ENCODE measurements at regions not wholly inside any gene's neighbourhood (a gene's known extent, or its start where the extent isn't known, plus 50 kb on each side); places are given as distances from the start of the nearest gene placed in this dataset.
"Not testable (repeated sequence)": the region's sequence is repeated elsewhere in the genome, so short reads cannot be mapped to it uniquely, and the experiment has no call there.

DNA sequence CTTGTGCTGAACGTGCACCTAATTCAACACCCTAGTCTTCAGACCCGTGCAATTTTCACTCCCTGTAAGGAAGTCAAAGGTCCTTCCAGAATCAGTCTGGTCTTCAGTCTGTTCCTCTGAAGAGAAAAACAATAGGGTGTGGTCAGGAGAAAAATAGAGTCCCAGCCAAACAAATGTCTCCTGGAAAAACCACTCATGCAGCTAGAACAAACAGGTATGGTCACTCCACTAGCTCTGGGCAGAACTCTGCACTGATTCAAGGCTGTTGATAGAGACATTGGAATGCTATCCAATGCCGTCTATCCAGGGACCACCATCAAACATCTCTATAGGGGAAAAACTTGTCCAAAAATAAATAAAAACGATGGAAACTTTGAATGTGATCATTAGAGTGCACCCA lies 81.8 kb upstream of the MAP3K1 start:
- DNase-seq (ENCODE audit: low read depth in 4 of 4, low spot score in 2 of 4): no peak

DNA sequence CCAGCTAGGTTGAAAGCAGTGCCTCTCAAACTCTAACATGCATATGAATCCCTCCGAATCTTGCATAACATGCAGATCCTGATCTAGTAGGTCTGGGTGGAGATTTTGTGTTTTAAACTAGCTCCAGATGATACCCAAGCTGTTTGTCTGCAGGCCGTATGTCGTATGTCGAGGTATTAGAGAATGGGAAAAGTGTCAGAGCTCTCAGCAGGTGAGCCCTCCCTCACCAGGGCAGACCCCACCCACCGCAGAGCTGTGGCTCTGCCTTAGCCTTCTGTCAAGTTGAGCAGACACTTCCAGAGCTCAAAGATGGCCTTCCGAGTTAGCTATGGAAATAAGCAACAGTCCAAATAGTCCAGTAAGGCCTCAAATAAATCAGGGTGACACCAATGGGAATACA lies 83.2 kb upstream of the MAP3K1 start:
- no peak for DNase-seq (ENCODE audit: low read depth in 4 of 4, low spot score in 2 of 4)

DNA sequence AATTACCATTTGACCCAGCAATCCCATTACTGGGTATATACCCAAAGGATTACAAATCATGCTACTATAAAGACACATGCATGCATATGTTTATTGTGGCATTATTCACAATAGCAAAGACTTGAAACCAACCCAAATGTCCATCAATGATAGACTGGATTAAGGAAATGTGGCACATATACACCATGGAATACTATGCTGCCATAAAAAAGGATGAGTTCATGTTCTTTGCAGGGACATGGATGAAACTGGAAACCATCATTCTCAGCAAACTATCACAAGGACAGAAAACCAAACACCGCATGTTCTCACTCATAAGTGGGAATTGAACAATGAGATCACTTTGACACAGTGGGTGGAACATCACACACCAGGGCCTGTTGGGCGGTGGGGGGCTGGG lies 83.9 kb upstream of the MAP3K1 start:
- DNase-seq (ENCODE audit: low read depth in 4 of 4, low spot score in 2 of 4): not testable (repeated sequence)

DNA sequence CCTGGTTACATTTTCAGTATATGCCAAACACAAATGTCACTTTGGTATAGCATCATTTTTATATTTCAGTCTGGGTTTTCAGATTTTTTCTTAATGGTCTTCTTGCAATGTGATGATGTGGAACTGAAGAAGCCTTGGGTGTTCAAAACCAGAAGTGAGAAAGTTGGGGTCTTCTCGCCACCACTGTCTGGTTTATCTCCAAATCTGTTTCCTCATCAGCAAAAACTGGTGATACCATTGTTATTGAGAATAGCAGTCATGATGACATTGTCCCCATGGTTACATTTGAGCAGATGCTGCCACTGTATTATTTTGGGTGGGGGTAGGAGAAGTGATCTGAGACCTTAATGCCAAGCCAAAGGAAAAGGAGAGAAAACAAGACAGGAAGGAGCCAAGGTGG lies 85.9 kb upstream of the MAP3K1 start:
- DNase-seq (ENCODE audit: low read depth in 4 of 4, low spot score in 2 of 4): no peak

DNA sequence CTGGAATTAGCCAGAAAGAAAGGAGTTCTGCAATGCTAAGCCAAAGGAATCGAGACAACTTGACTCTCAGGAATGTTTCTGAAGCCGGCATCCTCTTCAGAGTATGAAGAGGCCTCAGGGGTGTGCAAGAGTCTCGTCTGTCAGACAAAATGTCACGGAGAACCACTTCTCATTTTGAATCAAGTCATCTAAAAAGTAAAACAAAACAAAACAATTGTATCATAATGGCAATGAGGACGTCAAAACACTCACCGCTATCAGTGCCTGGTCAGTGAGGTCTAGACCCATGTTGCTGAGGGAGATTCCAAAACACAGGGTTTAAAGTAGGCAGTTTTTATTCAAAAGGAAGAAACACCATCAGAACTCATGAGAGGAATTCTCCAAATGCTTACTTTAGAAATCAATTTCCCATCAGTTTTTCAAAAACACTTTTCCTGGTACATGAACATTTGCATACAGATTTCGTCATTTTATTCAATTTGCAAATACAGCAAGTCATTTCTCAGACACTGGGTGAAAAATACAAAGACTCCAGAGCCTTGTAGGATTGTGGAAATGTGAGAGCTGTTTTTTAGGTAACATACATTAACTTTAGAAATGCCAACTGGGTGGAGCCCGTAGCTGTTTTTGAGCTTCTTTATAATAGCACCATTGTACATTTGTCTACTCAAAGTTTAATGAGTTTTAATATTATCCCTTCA lies 89.5 kb upstream of the MAP3K1 start:
- no peak for DNase-seq (ENCODE audit: low read depth in 4 of 4, low spot score in 2 of 4)

DNA sequence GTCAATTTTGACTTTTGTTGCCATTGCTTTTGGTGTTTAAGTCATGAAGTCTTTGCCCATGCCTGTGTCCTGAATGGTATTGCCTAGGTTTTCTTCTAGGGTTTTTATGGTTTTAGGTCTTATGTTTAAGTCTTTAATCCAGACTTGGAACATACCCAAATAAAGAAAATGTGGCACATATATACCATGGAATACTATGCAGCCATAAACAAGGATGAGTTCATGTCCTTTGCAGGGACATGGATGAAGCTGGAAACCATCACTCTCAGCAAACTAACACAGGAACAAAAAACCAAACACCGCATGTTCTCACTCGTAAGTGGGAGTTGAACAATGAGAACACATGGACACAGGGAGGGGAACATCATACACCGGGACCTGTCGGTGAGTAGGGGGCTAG lies 90.5 kb upstream of the MAP3K1 start:
- not testable (repeated sequence) for DNase-seq (ENCODE audit: low read depth in 4 of 4, low spot score in 2 of 4)

DNA sequence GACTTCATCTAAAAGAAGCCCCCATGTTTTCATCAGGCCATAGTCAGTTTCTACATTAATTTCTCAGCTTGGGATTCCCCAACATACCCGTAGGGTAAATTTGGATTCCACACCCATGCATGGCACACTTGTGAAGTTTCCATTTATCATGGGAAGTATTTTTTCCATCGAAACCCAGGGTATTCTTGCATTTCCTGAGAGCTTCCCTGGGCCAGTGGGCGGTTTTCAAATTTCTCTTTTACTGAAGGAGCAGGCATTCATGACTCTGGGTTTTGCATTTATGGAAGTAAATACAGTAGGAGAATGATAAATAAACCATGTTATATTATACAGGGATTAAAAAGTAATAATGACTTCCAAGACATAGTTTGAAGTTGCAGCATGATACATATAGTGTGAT lies 93.0 kb upstream of the MAP3K1 start:
- DNase-seq (ENCODE audit: low read depth in 4 of 4, low spot score in 2 of 4): no peak

DNA sequence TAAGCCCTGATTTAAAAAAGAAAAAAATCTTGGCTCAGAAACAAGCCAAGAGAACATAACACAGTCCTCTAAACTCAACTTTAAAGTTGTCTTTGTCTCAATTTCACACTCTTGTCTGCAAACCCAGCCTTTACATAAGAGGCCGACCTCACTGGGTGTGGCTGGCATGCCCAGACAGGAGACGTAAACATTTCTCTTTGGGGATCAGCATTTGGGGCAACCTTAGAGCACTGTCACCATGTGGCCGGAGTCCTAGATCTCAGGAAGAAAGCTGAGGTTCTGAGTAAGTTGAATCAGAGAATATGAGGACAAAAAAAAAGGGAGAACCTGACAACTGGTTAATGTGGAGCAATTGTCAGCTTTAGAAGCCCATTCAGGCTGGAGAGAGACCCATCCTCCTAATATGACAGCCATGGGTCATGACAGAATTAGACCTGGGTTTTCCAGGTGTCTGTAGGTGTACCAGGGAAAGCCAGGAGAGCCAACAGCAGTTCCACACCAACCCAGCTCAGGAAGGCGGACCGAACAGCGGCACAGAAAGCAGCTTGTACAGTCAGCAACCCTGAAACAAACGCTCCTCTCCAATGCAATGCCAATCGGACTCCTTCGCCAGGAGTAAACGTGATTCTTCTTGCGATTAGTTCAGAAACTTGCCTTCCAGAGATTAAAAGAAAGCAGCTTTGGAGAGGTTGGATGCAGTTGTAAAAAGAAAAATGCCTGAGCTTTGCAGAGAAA lies 97.9 kb upstream of the MAP3K1 start:
- no peak for DNase-seq (ENCODE audit: low read depth in 4 of 4, low spot score in 2 of 4)

DNA sequence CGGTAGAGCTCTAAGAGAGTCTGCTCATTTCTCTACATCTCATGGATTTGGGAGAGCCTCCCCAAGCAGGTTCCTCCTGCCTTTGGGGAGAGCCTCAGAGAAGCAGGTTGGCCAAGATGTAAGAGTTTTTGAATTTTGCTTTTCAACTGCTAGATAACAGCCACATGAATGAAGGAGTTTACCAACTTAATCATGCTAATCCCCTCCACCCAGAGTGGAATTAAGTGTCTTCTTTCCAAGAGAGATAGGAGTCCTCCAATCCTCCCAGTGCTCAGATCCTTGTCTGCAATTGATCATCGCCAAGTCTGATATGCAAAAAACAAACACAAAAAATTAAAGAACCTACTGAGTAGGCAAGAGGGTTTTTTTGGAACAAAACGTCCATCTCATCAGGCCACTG lies 99.4 kb upstream of the MAP3K1 start:
- no peak for DNase-seq (ENCODE audit: low read depth in 4 of 4, low spot score in 2 of 4)

DNA sequence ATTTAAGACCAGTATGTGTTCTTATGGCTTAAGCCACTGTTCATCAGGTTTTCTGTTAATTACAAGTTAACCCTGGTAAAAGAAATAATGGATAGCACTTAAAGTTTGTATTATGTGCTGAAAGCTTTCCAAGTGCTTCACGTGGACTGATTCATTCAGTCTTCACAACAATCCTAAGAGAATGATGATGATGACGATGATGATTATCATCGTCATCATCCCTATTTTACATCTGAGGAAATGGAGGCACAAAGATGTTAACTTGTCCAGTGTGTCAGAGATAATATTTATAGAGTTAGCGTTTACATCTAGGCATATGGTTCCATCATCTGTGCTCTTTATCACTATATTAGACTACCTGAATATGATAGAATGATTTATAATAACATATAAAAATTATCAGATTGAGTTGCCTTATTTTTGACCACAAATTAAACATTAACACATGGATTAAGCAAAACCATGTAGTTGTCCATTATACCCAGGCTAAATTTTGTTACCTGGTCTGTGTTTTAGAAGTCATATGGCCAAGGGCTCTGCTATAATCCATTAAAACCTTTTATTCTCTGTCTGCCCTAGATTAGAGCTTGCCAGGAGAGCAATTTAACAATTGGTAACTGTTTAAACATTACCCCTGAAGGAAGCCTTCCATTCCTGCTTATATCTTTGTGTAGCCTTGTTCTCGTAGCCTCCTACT lies 102.3 kb upstream of the MAP3K1 start:
- no peak for DNase-seq (ENCODE audit: low read depth in 4 of 4, low spot score in 2 of 4)

DNA sequence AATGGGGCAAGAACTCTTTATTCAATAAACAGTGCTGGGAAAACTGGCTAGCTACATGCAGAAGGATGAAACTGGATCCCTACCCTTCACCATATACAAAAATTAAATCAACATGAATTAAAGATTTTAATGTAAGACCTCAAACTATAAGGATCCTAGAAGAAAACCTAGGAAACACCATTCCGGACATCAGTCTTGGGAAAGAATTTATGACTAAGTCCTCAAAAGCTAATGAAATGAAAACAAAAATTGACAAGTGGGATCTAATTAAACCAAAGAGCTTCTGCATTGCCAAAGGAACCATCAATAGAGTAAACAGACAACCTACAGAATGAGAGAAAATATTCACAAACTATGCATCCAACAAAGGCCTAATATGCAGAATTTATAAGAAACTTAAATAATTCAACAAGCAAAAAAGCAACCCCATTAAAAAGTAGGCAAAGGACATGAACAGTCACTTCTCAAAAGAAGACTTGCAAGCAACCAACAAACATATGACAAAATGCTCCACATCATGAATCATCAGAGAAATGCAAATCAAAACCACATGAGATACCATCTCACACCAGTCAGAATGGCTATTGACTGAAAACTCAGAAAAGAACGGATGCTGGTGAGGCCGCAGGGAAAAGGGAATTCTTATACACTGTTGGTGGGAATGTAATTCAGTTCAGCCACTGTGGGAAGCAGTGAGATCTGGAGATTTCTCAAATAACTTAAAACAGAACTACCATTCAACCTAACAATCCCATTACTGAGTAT lies 104.3 kb upstream of the MAP3K1 start:
- no peak for DNase-seq (ENCODE audit: low read depth in 4 of 4, low spot score in 2 of 4)

DNA sequence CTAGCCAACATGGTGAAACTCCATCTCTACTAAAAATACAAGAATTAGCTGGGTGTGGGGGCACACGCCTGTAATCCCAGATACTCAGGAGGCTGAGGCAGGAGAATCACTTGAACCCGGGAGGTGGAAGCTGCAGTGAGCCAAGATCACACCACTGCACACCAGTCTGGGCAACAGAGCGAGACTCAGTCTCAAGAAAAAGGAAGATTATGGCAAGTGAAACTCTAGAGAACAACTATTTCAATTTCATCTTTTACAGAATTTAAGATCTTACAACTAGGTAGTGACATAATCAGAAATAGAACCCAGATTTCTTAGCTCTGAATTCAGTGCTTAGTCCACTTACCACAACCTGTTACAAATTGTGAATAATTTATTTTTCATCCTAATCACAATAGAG lies 108.8 kb upstream of the MAP3K1 start:
- no peak for DNase-seq (ENCODE audit: low read depth in 4 of 4, low spot score in 2 of 4)

DNA sequence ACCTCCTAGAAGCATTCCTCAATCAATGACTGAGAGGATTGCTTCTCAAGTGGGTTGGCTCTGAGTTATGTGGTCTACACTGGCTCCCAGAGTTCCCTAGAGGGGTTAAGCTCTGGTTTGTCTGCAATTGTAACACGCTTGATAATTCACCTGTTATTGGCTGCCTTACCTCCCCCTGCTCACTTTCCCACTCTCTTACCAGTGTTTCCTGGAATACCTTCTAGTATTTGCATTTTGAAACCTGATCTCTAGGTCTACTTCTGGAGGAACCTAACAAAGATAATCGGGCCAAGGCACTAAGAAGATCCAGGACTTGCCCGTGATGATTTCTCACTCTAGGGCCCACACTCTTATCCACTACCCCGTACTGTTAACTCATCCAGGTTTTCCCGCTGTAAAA lies 110.1 kb upstream of the MAP3K1 start:
- no peak for DNase-seq (ENCODE audit: low read depth in 4 of 4, low spot score in 2 of 4)

DNA sequence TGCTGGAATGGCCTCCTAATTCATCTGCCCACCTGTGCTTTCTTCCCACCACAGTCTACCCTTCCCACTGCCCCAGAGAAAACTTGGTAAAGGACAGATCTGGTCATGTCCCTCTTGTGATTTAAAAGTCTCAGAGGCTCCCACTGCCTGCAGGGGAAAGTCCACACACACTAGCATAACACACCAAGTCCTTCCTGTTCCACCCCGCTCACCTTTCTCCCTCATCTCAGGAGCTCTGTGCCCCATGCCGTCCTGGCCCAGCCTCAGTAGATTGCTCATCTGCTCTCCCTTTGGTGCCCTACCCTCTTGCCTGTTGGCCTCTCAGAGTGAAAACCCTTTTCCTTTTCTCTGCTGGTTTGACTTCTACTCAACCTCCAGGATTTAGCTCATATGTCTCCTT lies 111.4 kb upstream of the MAP3K1 start:
- DNase-seq (ENCODE audit: low read depth in 4 of 4, low spot score in 2 of 4): no peak

DNA sequence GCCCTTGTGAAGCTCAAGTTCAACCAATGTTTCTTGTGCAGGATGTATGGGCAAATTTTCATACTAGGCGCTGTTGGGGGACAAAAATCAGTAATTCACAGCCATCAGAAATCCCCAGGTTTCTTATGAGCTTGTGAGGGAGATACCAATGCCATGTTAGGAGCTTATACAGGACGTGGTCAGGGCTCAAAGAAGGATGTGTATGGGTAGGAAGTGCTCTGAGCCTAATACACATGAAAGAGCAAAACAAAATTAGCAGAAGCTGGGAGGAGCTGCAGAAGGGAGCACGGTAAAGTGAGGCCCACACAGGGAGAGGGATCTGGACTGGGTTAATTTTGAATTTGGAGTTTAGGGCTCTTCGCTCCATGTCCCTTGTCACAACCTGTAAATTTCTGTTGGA lies 114.6 kb upstream of the MAP3K1 start:
- DNase-seq (ENCODE audit: low read depth in 4 of 4, low spot score in 2 of 4): no peak

DNA sequence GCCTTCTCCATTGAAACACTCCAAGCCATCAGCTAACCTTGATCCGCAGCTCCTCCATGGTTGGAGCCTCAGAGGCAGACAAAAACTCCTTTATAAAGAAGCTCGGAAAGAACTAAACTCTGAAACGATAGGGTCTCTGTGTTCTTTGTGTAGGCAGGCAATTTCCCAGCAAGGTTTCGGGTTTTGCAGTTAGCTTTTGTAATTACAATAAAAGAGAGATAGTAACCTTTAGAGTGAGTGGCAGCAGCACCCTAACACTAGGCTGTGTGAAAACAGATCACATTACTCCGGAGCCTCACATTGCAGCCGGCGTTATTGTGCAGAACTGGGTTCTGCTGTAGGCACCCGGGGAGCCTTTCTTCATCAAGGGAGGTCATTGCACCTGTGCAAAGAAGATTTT lies 115.8 kb upstream of the MAP3K1 start:
- DNase-seq (ENCODE audit: low read depth in 4 of 4, low spot score in 2 of 4): no peak

DNA sequence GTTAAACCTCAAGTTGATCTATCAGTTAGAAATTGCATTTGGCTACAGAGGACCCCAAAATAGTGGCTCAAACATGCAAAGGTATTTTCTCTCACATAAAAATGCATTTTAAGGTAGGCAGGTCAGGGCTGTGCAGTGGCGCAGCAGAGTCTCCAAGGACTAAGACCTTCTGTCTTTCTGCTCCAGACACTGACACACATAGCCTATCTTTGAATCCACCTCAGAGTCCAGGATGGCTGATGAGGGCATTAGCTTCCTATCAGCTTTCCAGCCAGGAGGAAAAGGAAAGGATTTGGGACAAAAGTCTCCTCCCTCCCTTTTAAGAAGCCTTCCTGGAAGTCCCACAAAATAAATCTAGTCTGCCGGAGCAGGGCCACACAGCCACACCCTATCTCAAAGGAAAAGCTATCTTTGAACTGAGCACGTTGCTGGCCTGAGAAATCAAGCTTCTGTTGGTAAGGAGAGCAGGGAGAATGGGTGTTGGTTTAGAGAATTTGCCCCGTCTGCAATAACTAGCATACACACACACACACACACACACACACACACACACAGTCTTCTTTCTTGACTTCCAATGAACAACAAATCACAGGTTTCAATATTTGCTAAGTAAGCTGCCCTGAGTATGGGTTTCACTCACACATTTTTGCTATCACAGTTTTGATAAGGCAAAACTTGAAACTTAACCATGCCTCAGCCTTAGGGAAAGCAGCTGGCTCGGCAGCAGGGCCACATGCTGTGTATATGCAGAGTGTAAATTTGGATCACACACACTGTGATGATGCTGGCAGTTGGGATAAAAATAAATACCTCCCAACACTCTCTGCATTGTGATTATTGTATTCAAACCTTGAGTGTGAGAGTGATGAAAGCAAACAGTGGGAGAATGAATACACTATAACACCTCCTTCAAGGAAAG lies 116.6 kb upstream of the MAP3K1 start:
- no peak for DNase-seq (ENCODE audit: low read depth in 4 of 4, low spot score in 2 of 4)

DNA sequence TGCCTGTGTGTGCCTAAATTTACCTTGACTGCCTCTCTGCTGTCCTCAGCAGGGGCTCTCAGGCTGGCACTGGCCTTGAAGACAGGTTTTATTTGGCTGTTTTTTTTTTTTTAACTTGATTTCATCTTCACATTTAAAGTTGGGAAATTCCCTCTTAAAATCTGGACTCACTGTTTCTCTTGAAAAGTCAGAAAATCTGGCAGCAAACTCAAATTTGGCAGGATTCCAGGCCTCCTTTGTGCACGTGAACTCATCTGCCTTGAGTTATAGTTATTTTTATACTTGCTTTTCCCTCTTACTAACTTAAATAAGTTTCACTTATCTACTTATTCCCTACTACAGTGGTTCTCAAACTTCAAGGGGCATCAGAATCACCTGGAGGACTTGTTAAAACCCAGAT lies 118.4 kb upstream of the MAP3K1 start:
- no peak for DNase-seq (ENCODE audit: low read depth in 4 of 4, low spot score in 2 of 4)

DNA sequence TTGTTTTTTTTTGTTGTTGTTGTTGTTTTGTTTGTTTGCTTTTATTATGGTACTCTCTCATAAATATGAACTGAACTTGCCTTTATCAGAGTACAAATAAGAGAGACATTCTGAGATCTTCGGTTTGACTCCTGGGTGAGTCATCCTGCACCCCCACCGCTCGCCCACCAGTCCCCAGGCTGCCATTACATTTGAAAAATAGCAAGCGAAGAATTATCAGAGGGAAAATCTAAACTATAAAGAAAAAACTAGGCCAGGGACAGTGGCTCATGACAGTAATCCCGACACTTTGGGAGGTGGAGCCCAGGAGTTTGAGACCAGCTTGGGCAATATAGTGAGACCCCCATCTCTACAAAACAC lies 122.1 kb upstream of the MAP3K1 start:
- no peak for DNase-seq (ENCODE audit: low read depth in 4 of 4, low spot score in 2 of 4)

All from left renal cortex interstitium (tissue), 4 donors.